ENCODE measurements at regions not wholly inside any gene's neighbourhood (a gene's known extent, or its start where the extent isn't known, plus 50 kb on each side); places are given as distances from the start of the nearest gene placed in this dataset.
"Not testable (repeated sequence)": the region's sequence is repeated elsewhere in the genome, so short reads cannot be mapped to it uniquely, and the experiment has no call there.

DNA sequence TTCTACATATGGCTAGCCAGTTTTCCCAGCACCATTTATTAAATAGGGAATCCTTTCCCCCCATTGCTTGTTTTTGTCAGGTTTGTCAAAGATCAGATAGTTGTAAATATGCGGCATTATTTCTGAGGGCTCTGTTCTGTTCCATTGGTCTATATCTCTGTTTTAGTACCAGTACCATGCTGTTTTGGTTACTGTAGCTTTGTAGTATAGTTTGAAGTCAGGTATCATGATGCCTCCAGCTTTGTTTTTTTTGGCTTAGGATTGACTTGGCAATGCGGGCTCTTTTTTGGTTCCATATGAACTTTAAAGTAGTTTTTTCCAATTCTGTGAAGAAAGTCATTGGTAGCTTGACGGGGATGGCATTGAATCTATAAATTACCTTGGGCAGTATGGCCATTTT lies 60.0 kb upstream of the GPC3 start:
- DNase-seq = not testable (repeated sequence)

DNA sequence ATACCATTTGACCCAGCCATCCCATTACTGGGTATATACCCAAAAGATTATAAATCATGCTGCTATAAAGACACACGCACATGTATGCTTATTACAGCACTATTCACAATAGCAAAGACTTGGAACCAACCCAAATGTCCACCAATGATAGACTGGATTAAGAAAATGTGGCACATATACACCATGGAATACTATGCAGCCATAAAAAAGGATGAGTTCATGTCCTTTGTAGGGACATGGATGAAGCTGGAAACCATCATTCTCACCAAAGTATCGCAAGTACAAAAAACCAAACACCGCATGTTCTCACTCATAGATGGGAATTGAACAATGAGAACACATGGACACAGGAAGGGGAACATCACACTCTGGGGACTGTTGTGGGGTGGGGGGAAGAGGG lies 81.7 kb upstream of the GPC3 start:
- not testable (repeated sequence) for DNase-seq

DNA sequence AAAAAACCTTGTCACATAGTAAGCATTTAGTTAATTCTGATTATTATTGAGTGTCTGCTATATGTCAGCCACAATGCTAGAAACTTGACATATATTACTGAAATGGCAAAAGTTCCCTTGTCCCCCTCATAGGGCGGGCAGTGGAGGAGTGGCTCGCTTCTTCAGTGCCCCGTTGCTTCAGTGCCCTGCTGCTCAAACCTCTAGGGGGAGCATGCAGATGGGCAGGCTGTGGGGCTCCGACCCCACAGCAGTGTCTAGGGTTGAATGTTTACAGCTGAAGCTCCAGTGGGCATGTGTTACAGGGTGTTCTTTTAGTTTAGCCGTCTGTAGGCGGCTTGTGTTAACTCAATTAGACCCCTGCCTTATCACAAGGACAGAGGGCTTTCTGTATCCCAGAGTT lies 86.5 kb upstream of the GPC3 start:
- not testable (repeated sequence) for DNase-seq

DNA sequence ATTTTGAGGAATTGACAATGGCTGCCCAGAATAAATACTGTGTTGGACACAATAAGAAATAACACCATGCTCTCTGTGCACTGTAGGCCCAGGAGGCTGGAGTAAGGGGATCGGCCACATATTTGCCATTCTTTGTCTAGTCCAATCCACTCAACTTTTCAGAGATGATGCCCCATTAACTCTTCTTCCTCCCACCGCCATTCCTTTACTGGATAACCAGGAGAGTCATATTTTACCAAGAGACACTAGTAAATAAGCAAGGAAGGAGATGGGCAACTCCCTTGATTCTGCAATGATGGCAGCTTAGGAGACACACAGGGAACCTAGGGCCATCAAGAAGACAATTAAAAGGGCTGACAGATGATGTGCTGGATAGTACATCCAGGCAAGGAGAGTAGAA lies 87.9 kb upstream of the GPC3 start:
- no peak for DNase-seq

DNA sequence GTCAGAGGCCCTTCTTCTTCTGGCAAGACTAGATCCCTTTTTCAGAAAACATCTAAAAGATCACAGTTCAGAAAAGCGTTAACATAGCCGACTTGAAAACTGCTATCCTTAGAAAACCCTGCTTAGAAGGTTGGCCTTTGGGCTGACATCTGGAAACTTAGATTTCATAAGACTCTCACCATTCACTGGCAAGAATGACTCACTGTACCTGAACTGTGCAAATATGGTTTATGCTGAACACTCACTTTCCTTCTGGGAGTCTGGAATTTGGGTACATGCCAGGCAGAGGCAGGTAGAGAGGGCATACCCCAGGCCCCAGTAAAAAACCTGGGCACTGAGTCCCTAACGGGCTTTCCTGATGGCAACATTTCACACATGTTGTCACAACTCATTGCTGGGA lies 88.8 kb upstream of the GPC3 start:
- no peak for DNase-seq

DNA sequence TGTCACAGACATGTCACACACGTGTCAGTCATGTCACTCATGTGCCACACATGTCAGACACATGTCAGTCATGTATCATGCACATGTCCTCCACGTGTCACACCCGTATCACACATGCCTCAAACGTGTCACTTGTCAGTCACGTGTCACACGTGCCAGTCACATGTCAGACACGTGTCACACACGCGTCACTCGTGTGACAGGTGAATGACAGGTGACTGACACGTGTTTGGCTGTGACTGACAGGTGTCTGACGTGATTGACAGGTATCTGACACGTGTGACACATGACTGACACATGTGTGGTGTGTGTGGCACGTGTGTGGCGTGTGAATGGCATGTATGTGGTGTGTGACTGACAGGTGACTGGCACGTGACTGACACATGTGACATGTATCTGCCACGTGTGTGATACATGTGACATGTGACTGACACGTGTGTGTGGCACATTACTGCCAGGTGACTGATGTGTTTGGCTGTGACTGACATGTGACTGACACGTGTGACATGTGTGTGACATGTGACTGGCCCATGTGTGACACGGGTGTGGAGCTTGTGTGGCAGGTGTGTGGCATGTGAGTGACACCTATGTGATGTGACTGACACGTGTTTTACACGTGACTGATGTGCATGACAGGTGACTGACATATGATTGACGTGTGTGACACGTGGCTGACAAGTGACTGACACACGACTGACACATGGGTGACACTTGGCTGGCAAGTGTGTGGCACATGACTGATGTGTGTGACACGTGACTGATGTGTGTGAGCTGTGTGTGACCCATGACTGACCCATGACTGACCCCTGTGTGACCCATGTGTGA lies 90.7 kb upstream of the GPC3 start:
- no peak for DNase-seq

DNA sequence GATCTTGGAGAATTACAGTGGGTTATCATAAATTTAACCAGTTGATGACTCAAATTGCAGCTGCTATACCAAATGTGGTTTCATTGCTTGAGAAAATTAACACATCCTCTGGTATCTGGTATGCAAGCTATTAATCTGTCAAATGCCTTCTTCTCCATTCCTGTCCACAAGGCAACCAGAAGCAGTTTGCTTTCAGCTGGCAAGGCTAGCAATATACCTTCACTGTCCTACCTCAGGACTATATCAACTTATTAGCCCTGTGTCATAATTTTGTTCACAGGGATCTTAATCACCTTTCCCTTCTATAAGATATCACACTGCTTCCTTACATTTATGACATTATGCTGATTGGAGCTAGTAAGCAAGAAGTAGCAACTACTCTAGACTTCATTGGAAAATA lies 110.0 kb upstream of the GPC3 start:
- DNase-seq = no peak

DNA sequence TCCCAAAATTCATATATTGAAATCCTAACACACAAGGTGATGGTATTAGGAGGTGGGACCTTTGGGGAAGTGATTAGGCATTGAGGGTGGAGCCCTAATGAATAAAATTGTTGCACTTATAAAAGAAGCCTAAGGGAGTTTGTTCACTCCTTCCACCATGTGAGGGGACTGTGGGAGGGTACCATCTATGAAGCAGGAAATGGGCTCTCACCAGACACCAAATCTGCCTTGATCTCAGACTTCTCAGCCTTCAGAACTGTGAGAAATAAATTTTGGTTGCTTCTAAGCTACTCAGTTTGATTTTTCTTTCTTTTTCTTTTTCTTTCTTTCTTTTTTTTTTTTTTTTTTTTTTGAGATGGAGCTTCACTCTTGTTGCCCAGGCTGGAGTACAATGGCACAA lies 116.2 kb upstream of the GPC3 start:
- DNase-seq = no peak

DNA sequence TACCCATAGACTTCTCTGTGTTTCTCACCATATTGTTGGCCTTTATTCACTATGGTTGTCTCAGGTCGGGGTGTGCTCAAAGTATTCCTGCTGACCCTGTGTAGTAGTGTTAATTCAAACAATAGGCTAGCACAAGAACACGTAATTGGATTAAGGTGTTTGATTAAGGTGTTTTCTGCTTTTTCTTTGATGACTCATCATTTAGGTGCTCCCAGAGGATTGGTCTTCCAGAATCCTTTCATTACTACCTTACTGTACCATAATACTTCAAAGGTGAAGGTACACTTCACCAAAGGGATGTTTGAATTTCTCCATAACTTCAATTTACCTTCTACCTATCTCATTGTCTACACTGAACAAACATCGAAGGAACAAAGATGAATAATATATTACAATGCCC lies 121.7 kb upstream of the CCDC160 start:
- no peak for DNase-seq

DNA sequence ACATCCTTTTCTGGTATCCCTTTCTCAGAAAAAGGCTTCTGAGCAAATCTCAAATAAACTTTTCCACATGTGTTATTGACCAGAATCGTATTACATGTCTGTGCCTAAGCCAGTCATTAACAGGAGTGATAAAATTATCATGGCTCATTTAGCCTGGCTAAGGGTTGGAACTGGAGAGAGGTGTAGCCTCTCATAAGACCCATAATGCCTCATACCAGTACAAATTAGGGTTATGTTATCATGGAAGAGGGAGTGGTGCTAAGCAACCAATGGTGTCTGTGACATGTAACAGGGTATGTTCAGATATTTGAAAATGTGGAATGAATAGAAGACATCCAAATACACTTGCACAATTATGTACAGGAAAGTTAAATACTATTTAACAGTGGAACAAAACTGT lies 99.6 kb upstream of the CCDC160 start:
- DNase-seq = no peak

DNA sequence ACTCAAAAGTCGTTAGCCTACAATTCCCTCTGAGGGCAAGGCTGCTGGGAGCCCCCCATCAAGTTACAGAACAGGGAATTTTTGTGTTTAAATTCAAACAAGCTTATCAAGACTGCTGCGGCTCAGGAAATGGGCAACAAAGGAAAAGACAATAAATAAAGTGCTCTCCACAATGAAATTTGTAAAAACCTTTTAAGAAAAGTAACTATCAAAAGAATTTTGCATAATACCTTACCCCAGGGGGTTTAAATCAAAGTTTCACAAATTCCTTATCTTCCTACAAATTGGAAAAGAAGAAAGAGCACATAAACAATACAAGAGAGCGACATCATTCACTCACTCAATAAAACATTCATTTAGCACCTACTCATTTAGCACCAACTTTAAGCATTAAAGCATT lies 97.9 kb upstream of the CCDC160 start:
- no peak for DNase-seq

DNA sequence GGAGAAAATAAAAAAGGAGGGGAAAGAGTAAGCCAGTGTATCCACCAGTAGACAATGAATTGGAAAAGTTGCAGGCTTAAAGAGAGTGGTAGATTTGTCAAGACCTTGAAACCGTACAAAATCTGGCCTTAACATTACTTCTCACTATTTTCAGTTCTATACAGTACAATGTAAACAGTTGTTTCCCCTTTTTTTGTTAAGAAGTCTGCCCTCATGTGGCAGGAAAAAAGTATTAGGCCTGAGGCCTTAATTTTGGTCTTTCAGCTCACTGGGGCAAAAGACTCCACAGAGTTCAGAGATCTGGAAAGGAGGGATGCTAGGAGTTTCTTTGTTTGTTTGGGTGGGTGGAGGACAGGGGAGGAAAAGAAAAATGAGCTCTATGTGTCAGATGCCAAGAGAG lies 92.8 kb upstream of the CCDC160 start:
- DNase-seq = peak; percentile 16 to 42 (median 39)

DNA sequence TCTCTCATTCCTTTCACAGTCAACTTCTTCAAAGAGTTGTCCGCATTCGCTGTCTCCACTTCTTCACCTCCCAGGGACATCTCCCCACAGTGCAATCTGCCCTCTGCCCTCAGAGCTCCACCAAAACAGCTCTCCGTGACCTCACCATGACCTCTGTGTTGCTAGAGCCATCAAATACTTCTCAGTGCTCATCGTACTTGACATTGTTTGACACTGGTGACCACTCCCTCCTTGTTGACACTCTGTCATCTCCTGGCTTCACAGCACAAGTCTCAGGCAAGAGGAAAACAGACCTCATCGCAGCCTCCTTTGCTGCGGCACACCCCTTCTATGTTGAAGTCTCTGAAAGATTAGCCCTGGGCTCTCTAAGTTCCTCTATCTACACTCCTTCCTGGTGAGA lies 90.5 kb upstream of the CCDC160 start:
- DNase-seq = no peak

DNA sequence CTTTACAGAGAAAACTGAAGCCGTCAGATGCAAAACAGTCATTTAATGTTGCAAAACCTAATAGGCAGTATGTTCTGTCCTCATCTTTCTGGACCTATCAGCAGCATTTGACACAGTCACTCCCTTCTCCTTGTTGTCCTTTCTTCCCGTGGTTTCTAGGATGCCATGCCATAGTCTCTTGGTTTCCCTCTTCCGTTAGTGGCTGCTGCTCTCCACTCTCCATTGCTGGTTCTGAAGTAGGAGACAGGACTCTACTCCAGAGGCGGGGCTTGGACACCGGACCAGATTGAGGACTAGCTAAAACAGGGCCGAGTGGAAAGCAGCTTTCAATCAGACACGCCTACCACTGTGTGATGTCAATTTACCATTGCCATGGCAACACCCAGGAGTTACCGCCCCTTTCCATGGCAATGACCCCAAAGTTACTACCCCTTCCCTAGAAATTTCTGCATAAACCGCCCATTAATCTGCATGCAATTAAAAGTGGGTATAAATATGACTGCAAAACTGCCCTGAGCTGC lies 88.8 kb upstream of the CCDC160 start:
- no peak for DNase-seq

DNA sequence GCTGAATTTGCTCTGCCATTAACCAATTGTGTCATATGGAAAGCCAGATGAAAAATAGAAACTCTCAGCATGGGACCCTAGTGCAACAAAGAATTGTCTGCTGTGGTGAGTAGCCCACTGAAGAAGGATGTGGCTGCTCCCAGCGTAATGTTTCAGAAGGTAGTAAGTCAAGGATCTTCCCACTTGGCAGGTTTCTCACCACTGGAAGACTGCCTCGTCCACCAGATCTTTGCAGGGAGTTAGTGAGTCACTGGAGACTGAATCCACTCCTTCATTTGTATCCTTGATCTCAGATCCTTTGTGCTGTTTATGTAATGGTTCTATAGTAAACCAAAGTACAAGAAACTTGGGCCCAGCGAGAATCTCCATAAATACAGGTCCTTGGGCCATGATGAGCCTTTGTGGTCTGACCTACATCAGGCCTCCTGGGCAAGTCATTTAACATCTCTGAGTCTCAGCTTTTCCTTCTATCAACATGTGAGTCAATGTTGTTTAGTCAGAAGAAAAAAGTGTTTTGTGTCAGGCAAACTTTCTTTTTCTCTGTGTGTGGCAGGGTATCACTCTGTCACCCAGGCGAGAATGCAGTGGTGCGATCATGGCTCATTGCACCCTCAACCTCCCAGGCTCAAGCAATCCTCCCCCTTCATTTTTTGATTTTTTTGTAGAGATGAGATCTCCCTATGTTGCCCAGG lies 78.0 kb upstream of the CCDC160 start:
- no peak for DNase-seq

DNA sequence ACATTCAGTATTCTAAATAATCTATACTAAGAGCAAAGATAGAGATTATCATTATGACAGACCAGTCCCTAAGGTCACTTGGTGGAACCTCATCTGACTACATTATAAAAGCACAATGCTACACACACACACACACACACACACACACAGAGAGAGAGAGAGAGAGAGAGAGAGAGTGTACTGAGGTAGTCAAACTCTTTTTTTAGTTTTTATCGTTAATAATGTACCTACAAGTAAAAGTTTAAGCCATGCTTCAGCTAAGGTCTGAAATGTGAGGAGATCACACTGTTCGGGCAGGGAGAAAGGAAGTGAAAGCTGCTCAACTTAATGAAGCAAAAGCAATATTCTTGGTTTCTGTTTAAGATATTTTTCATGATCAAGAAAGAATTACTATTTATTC lies 75.8 kb upstream of the CCDC160 start:
- DNase-seq = no peak

DNA sequence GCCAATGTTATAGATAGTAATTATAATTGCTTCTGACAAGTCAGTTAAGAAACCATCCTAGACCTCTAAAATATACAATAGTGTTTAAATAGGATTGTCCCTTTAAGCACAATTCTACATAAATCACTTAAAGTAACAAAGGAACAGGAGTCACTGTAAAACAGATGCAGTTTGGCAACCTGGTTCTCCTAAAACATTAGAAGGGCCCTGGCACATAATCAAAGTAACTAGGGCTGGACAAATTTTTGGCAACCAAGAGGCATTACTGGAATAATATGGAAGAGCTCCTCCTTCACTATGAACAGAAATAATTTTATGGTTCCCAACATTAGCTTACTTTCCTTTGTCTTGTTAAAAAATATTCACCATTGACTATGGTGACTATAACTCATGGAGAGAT lies 75.0 kb upstream of the CCDC160 start:
- DNase-seq = no peak

DNA sequence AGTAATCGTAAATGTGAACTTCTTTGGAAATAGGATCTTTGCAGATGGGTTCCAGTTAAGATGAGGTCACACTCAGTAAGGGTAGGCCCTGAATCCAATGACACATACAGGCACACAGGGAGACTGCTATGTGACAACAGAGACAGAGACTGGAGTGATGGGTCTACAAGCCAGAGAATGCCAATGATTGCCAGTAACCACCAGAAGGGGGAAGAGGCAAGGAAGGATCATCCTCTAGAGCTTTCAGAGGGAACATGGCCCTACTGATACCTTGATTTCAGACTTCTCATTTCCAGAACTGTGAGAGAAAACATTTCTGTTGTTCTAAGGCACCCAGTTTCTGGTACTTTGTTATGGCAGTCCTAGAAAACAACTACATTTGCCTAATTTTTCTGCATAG lies 73.1 kb upstream of the CCDC160 start:
- DNase-seq = no peak

DNA sequence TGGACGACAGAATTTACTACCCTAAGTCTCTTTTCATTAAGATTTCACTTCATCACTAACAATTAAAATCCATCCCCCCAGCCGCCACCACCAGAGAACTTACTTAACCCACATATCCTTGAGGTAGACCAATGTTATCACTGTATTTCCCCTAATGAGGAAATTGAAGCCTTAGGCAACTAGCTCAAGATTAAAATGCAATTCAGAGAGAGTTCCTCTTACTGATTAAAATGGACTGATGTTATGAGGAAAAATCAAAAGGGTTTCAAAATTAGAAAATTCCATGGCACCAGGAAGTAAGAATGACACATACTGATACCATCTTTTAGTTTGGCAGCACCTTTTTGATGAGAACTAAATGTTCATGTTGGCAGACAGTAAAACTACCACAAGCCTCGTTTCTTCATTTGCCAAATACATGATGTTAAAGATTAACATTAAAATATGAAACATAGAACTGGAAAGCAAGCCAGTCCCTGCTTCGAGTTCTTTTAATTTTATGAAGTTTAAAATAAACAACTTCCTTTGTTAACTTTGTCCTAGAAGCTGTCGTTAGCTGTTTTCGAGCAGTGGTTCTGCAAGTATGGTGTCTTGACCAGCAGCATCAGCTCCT lies 69.3 kb upstream of the CCDC160 start:
- peak in 2 of 3 donors; percentile 16 to 33 for DNase-seq

DNA sequence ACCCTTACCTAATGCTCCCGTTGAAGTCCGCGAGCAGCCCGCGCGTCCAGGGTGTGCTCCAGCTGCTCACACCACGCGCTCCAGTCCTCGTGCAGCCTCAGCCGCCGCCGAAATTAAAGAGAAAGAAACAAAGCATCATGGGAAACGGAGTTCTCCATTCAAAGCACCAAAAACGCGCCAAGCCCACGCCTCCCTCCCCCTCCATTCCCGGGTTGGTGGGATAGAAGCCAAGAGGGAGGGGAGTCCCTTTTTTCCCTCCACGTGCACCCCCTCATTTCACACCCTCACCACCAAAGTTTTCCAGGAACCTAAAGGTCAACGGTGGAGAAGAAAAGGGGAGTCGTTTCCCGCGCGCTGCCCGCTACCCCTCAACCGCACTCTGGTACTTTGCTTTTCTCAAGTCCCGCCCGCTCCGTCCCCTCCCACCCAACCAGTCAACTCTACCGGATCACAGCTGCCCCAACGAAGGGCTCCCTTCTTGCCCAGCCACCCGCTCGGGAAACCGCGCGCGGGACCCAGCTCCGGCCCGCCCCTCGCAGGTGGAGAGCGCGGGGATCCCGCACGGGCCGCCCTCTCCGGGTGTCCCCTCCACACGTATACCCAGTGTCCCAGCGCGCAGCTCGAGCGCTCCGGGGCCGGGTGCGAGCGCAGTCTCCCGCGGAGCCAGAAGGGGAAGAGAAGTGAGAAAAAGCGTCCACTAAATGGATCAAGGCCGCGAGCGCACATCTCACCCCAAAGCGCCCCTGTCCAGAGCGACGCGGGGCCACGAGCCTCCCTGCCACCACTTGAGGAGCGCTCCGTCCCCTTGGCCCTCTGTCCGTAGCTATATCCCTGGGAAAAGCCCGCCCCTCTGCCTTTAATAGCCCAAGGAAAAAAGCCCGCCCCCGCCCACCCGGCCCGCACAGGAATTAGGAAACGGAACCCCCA lies 65.1 kb upstream of the CCDC160 start:
- peak; percentile 22 to 45 (median 43) for DNase-seq

DNA sequence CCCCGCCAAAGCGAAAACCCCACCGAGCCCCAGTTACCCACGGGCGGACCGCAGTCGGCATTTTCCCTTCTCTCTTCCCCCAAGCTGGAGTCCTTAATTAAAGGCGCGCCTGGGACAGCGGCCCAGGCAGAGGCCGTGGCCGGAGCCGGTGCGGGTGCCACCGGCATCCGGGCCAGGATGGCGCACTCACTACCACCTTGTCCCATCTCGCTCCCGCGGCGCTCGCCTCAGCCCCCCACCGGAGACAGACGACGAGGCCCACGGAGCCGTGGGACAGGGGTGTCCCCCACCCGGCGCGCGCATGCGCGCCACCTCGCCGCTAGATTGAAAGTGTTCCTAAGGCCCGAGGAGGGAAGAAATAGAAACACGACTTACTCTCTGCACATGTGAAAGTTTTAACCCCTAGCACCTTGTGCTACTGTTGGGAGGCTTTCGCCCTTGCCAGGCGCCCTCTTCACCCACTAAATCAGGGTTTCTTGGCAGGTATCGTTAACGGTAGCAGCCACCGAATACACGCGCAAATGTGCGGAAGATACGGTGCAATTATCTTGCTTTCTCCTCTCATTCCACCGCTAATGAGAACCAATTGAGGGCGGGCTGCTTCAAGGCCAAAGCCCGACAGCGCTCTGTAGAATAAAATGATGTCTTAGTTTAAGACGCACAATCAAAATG lies 64.3 kb upstream of the CCDC160 start:
- DNase-seq = peak; percentile 46 to 70 (median 53)
